Muscle of leg (tissue), 3 donors: ENCODE measurements at regions not wholly inside any gene's neighbourhood (a gene's known extent, or its start where the extent isn't known, plus 50 kb on each side); places are given as distances from the start of the nearest gene placed in this dataset.
"Not testable (repeated sequence)": the region's sequence is repeated elsewhere in the genome, so short reads cannot be mapped to it uniquely, and the experiment has no call there.

ENCODE experiments used
- DNase-seq: peaks from one replicate; pipeline ENCODE4 v3.0.0; 2013
- H3K27ac ChIP-seq: one replicate; pipeline ENCODE4 v1.5.1; 2013; ENCODE audit warnings: mild to moderate bottlenecking, low read length, control low read depth
- H3K27me3 ChIP-seq: one replicate; pipeline ENCODE4 v1.6.1; 2013; ENCODE audit warnings: low read length; ENCODE audit not compliant: control insufficient read depth, insufficient read depth
- H3K36me3 ChIP-seq: one replicate; pipeline ENCODE4 v1.6.1; 2013; ENCODE audit warnings: low read length; ENCODE audit not compliant: control insufficient read depth, insufficient read depth
- H3K4me1 ChIP-seq: one replicate; pipeline ENCODE4 v1.6.1; 2013; ENCODE audit warnings: low read length; ENCODE audit not compliant: control insufficient read depth, insufficient read depth
- H3K4me3 ChIP-seq: one replicate; pipeline ENCODE4 v1.5.1; 2013; ENCODE audit warnings: low read length, control low read depth
- H3K9me3 ChIP-seq: replicated peaks from 2 replicates; pipeline ENCODE4 v1.6.1; 2013; ENCODE audit warnings: low read depth, low read length; ENCODE audit not compliant: control insufficient read depth
- WGBS: methylation state at CpG from one replicate; pipeline ENCODE4 v1.1.5; 2013; ENCODE audit warnings: missing lambda C conversion rate; ENCODE audit not compliant: insufficient coverage; 5-methylcytosine and 5-hydroxymethylcytosine counted together

GRCh38 chr3:8356066-8356465, 145.6 kb upstream of the LMCD1 start:
- not testable (repeated sequence) for H3K9me3 ChIP-seq, H3K36me3 ChIP-seq, H3K4me1 ChIP-seq, H3K27ac ChIP-seq, H3K4me3 ChIP-seq, DNase-seq, H3K27me3 ChIP-seq

- no peaks in the 10 kb centered on the region for H3K9me3 ChIP-seq
- 88% methylated on average over 5 of the region's 7 CpGs for WGBS
- no peak for DNase-seq
- no peak overlapping the region for H3K27ac ChIP-seq
- H3K4me3 ChIP-seq: no peak overlapping the region
- H3K4me1 ChIP-seq: no peaks in the 10 kb centered on the region
- H3K27me3 ChIP-seq: no peaks in the 10 kb centered on the region
- H3K36me3 ChIP-seq: no peaks in the 10 kb centered on the region
Measured at GRCh38 chr3:8357859-8358258, 143.8 kb upstream of the LMCD1 start.

GRCh38 chr3:8359133-8359532, 142.5 kb upstream of the LMCD1 start:
- DNase-seq: no peak
- Histone ChIP-seq H3K4me1 (no peaks in the 10 kb centered on the region), H3K9me3 (no peaks in the 10 kb centered on the region), H3K27ac (no peak overlapping the region), H3K27me3 (no peaks in the 10 kb centered on the region), H3K4me3 (no peak overlapping the region), H3K36me3 (no peaks in the 10 kb centered on the region)
- WGBS: no CpG with 5 or more reads among the region's 1 CpG

GRCh38 chr3:8363200-8363599, 138.4 kb upstream of the LMCD1 start:
- H3K36me3 ChIP-seq: no peaks in the 10 kb centered on the region
- no peak for DNase-seq
- H3K4me3 ChIP-seq: no peak overlapping the region
- H3K9me3 ChIP-seq: no peaks in the 10 kb centered on the region
- H3K27ac ChIP-seq: no peak overlapping the region
- H3K4me1 ChIP-seq: no peaks in the 10 kb centered on the region
- no CpG with 5 or more reads among the region's 1 CpG for WGBS
- no peaks in the 10 kb centered on the region for H3K27me3 ChIP-seq

- H3K9me3 ChIP-seq: no peaks in the 10 kb centered on the region
- DNase-seq: peak; percentile 16
- H3K36me3 ChIP-seq: no peaks in the 10 kb centered on the region
- no peaks in the 10 kb centered on the region for H3K4me1 ChIP-seq
- H3K27ac ChIP-seq: no peak overlapping the region
- H3K27me3 ChIP-seq: no peaks in the 10 kb centered on the region
- no CpG with 5 or more reads among the region's 5 CpGs for WGBS
- no peak overlapping the region for H3K4me3 ChIP-seq
Measured at GRCh38 chr3:8365541-8365940, 136.1 kb upstream of the LMCD1 start.

DNA sequence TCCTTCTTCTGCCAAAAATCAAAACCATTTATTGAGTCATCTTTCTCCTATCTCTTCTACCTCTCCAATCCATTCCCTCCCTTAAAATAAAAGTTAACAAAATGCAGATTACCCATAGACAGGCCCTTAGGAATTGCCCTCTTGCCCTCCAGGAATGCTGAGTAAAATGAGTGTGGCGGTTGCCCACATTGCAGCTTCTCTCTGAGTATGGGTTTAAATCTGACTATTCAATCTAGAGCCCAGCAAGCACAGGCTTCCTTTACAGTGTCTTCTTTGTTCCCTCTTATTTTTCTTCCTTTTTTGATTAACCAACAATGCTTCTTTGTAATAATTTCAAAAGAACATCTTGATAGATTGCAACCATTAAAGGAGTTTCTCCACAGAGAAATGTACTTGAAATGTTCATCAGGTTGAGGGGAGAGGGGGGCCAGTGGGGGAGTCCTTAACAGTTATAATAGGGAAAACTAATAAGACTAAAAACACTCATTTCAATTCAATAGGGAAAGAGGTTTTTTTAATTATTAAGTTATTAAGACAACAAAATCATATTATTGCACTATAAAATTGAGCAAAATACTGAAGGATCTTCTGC, 135.3 kb upstream of the LMCD1 start:
- no peak overlapping the region for H3K27ac ChIP-seq
- H3K4me3 ChIP-seq: no peak overlapping the region
- no CpG with 5 or more reads among the region's 1 CpG for WGBS
- no peaks in the 10 kb centered on the region for H3K36me3 ChIP-seq
- no peaks in the 10 kb centered on the region for H3K9me3 ChIP-seq
- DNase-seq: no peak
- H3K4me1 ChIP-seq: no peaks in the 10 kb centered on the region
- H3K27me3 ChIP-seq: no peaks in the 10 kb centered on the region

DNA sequence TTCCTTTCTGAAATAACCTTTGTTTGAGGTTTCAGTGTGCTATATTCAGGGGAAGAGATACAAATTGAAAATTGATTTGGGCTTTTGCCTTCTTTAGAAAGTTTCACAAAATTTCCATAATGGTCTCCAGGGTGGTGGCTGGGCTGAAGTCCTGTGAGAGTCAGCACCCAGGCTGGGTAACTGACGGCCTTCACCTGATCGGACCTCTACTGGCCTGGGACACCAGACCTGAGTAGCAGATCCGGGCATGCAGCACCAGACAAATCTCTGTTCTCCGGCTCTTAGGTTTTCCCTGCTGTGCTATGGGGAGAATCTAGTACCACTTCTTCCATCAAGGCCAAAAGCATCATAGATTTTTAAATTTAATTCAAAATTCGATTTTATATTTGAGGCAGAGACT, 133.0 kb upstream of the LMCD1 start:
- no CpG with 5 or more reads among the region's 5 CpGs for WGBS
- Histone ChIP-seq H3K4me3 (no peak overlapping the region), H3K36me3 (no peaks in the 10 kb centered on the region), H3K4me1 (no peaks in the 10 kb centered on the region), H3K27me3 (no peaks in the 10 kb centered on the region), H3K9me3 (no peaks in the 10 kb centered on the region), H3K27ac (no peak overlapping the region)
- no peak for DNase-seq

DNA sequence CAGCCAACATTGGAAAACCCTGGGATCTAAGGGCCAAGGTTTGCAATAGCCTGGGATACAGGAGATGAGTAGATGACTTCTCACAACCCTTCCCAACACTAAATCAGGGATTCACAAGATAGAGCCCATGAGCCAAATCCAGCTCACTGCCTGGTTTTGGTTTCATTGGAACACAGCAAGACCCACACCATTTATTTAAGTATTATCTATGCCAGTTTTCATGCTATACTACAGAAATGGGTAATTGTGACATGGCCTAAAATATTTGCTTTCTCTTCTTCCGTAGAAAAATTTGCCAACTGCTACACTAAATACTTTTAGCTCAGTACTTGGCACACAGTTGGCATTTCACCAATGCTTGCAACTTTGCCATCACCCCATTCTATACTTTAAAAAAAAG, 132.0 kb upstream of the LMCD1 start:
- Histone ChIP-seq H3K27ac (no peak overlapping the region), H3K4me3 (no peak overlapping the region), H3K27me3 (no peaks in the 10 kb centered on the region), H3K4me1 (no peaks in the 10 kb centered on the region), H3K36me3 (no peaks in the 10 kb centered on the region), H3K9me3 (no peaks in the 10 kb centered on the region)
- 57% methylated on average over 1 of the region's 1 CpG for WGBS
- no peak for DNase-seq

GRCh38 chr3:8371085-8371551, 130.5 kb upstream of the LMCD1 start:
- Histone ChIP-seq H3K36me3 (no peaks in the 10 kb centered on the region), H3K27me3 (no peaks in the 10 kb centered on the region), H3K27ac (no peak overlapping the region), H3K4me3 (no peak overlapping the region), H3K4me1 (no peaks in the 10 kb centered on the region), H3K9me3 (no peaks in the 10 kb centered on the region)
- WGBS: no CpG with 5 or more reads among the region's 2 CpGs
- peak; percentile 22 for DNase-seq

DNA sequence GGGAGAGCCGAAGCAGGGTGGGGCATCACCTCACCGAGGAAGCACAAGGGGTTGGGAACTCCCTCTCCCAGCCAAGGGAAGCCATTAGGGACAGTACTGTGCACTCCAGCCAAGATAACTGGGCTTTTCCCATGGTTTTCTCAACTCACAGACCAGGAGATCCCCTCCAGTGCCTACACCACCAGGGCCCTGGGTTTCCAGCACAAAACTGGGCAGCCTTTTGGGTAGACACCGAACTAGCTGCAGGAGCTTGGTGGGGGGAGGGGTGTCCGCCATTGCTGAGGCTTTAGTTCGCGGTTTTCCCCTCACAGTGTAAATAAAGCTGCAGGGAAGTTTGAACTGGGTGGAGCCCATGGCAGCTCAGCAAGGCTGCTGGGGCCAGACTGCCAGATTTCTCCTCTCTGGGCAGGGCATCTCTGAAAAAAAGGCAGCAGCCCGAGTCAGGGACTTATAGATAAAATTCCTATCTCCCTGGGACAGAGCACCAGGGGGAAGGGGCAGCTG, 129.6 kb upstream of the LMCD1 start:
- H3K36me3 ChIP-seq: no peaks in the 10 kb centered on the region
- no peak overlapping the region for H3K4me3 ChIP-seq
- 78% methylated on average over 4 of the region's 7 CpGs for WGBS
- H3K27ac ChIP-seq: no peak overlapping the region
- no peaks in the 10 kb centered on the region for H3K4me1 ChIP-seq
- no peak for DNase-seq
- no peaks in the 10 kb centered on the region for H3K9me3 ChIP-seq
- H3K27me3 ChIP-seq: no peaks in the 10 kb centered on the region
